Astrocyte (in vitro differentiated cells and primary cell): ENCODE measurements at regions not wholly inside any gene's neighbourhood (a gene's known extent, or its start where the extent isn't known, plus 50 kb on each side); places are given as distances from the start of the nearest gene placed in this dataset.

ENCODE experiments used
- EZH2 ChIP-seq: IDR thresholded peaks from 2 replicates; pipeline ENCODE4 v1.6.1; 2012; ENCODE audit warnings: mild to moderate bottlenecking, low read length, inconsistent platforms; ENCODE audit not compliant: insufficient read depth
- TF ChIP-seq, protein P1 (sequence below): IDR thresholded peaks from 2 replicates; pipeline ENCODE4 v1.5.1; 2011; ENCODE audit warnings: low read depth, mild to moderate bottlenecking, inconsistent platforms, low read length, moderate library complexity; ENCODE audit not compliant: insufficient read depth

DNA sequence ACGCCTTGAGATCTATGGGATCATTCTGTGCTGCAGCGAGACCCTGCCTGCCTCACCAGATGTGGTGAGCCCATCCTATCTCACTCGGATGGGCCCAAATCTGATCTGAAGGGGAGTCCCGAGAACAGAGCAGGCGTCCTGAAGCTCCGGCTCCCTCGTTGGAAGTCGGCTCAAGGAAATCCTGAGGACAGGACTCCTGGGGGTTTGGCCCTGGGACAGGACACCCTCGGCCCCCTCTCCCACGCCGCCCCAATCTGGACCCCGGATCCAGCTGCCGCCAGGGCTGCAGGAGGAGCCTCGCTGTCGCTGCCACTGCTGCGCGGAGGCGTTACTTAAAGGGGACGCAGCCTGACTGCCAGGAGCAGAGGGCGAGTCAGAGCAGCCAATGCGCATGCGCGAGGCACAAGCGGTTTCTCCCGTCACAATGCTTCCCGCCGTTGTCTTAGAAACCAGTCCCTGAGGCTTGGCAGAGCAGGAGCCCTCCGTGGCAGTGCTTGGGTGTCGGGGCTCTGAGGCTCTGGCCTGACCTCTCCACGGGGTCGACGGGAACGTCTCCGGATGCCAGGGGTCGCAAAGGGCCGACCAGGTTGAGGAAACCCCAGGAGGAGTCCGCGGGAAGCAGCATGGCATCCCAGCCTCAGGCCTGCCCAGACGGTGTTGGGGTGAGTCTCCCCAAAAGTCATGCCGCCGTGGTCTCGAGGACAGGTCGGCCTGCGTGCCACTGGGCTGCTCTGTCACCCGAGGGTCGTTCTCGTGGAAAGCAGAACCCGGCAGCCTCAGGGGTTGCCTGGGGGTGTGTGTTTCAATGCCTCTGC, 1567.8 kb upstream of the DEFB115 start:
- TF ChIP-seq, protein P1, sequence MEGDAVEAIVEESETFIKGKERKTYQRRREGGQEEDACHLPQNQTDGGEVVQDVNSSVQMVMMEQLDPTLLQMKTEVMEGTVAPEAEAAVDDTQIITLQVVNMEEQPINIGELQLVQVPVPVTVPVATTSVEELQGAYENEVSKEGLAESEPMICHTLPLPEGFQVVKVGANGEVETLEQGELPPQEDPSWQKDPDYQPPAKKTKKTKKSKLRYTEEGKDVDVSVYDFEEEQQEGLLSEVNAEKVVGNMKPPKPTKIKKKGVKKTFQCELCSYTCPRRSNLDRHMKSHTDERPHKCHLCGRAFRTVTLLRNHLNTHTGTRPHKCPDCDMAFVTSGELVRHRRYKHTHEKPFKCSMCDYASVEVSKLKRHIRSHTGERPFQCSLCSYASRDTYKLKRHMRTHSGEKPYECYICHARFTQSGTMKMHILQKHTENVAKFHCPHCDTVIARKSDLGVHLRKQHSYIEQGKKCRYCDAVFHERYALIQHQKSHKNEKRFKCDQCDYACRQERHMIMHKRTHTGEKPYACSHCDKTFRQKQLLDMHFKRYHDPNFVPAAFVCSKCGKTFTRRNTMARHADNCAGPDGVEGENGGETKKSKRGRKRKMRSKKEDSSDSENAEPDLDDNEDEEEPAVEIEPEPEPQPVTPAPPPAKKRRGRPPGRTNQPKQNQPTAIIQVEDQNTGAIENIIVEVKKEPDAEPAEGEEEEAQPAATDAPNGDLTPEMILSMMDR, result no peak
- TF ChIP-seq EZH2, result no peak
